ENCODE measurements at regions not wholly inside any gene's neighbourhood (a gene's known extent, or its start where the extent isn't known, plus 50 kb on each side); places are given as distances from the start of the nearest gene placed in this dataset.

GRCh38 chr3:24722087-24722486 lies 227.4 kb upstream of the THRB start:
- no peak overlapping the region for H3K27ac ChIP-seq (ENCODE audit: low read depth in 1 of 2, low read length in 2 of 2)
- no peak overlapping the region for H3K4me2 ChIP-seq (replicated peaks; ENCODE audit: extremely low read depth, low read length, poor library complexity, severe bottlenecking)
- no peak for DNase-seq
- H3K79me2 ChIP-seq (ENCODE audit: insufficient read depth, low read length): no peaks in the 10 kb centered on the region
- H3K36me3 ChIP-seq (replicated peaks in 1 of 2; ENCODE audit: control insufficient read depth in 1 of 2, insufficient read depth in 2 of 2, low read length in 2 of 2): no peaks in the 10 kb centered on the region
- Mint-ChIP-seq H3K4me1 (no peaks in the 10 kb centered on the region), H3K9me3 (peaks cover 0 to 2% (median 1%) of the 10 kb centered on the region in 7 donors), H3K36me3 (no peaks in the 10 kb centered on the region), H3K4me3 (no peak overlapping the region), H3K27ac (no peak overlapping the region), H3K27me3 (ENCODE audit: low read depth in 3 of 3) (no peaks in the 10 kb centered on the region)
- intact Hi-C loops (cut with micrococcal nuclease): no loop called here
- no peaks in the 10 kb centered on the region for H3K9me3 ChIP-seq (replicated peaks in 1 of 2; ENCODE audit: control insufficient read depth in 1 of 2, insufficient read depth in 1 of 2, low read length in 2 of 2)
- no peaks in the 10 kb centered on the region for H4K20me1 ChIP-seq (ENCODE audit: insufficient read depth, low read length)
- no peak overlapping the region for H3K4me3 ChIP-seq (replicated peaks in 1 of 3; ENCODE audit: low read depth in 2 of 3, low read length in 3 of 3)
- 94% methylated on average over 2 of the region's 5 CpGs for WGBS (ENCODE audit: insufficient coverage)
- TF ChIP-seq CTCF (IDR thresholded peaks at IDR 0.05): no peak
- H3K9ac ChIP-seq (ENCODE audit: insufficient read depth, low read length, poor library complexity, severe bottlenecking): no peak overlapping the region
- no peaks in the 10 kb centered on the region for H3K4me1 ChIP-seq (ENCODE audit: control insufficient read depth in 1 of 2, insufficient read depth in 2 of 2, low read length in 2 of 2)
- no peaks in the 10 kb centered on the region for H3K27me3 ChIP-seq (ENCODE audit: control insufficient read depth in 2 of 2, insufficient read depth in 2 of 2, low read length in 2 of 2)
- no peak overlapping the region for H2AFZ ChIP-seq (ENCODE audit: insufficient read depth, low read depth, low read length, poor library complexity, severe bottlenecking)

- Histone ChIP-seq H3K36me3 (replicated peaks in 1 of 2; ENCODE audit: control insufficient read depth in 1 of 2, insufficient read depth in 2 of 2, low read length in 2 of 2) (no peaks in the 10 kb centered on the region), H2AFZ (ENCODE audit: insufficient read depth, low read depth, low read length, poor library complexity, severe bottlenecking) (no peak overlapping the region), H3K4me3 (replicated peaks in 1 of 3; ENCODE audit: low read depth in 2 of 3, low read length in 3 of 3) (no peak overlapping the region), H3K4me2 (replicated peaks; ENCODE audit: extremely low read depth, low read length, poor library complexity, severe bottlenecking) (no peak overlapping the region), H3K4me1 (ENCODE audit: control insufficient read depth in 1 of 2, insufficient read depth in 2 of 2, low read length in 2 of 2) (no peaks in the 10 kb centered on the region), H4K20me1 (ENCODE audit: insufficient read depth, low read length) (no peaks in the 10 kb centered on the region), H3K79me2 (ENCODE audit: insufficient read depth, low read length) (no peaks in the 10 kb centered on the region), H3K27ac (ENCODE audit: low read depth in 1 of 2, low read length in 2 of 2) (no peak overlapping the region), H3K9ac (ENCODE audit: insufficient read depth, low read length, poor library complexity, severe bottlenecking) (no peak overlapping the region), H3K9me3 (replicated peaks in 1 of 2; ENCODE audit: control insufficient read depth in 1 of 2, insufficient read depth in 1 of 2, low read length in 2 of 2) (no peaks in the 10 kb centered on the region), H3K27me3 (ENCODE audit: control insufficient read depth in 2 of 2, insufficient read depth in 2 of 2, low read length in 2 of 2) (no peaks in the 10 kb centered on the region)
- Mint-ChIP-seq H3K4me3 (no peak overlapping the region), H3K27me3 (ENCODE audit: low read depth in 3 of 3) (peaks cover 0 to 1% (median 0%) of the 10 kb centered on the region in 3 donors), H3K9me3 (peaks cover 0 to 4% (median 1%) of the 10 kb centered on the region in 7 donors), H3K4me1 (no peaks in the 10 kb centered on the region), H3K27ac (no peak overlapping the region), H3K36me3 (no peaks in the 10 kb centered on the region)
- no peak for DNase-seq
- no CpG with 5 or more reads among the region's 3 CpGs for WGBS (ENCODE audit: insufficient coverage)
- no peak for TF ChIP-seq CTCF (IDR thresholded peaks at IDR 0.05)
- intact Hi-C loops (cut with micrococcal nuclease): no loop called here
These were observed 231.0 kb upstream of the THRB start for GRCh38 chr3:24725514-24726255.

All from CD14-positive monocyte (primary cell).